ENCODE measurements at regions not wholly inside any gene's neighbourhood (a gene's known extent, or its start where the extent isn't known, plus 50 kb on each side); places are given as distances from the start of the nearest gene placed in this dataset.
A peak's percentile ranks its signal among the peaks of the same experiment; 100 is the strongest.

GRCh38 chr3:178450476-178450875 lies 85.8 kb upstream of the KCNMB2 start:
- Histone ChIP-seq H3K27me3 (no peaks in the 10 kb centered on the region), H3K4me3 (no peak overlapping the region), H3K4me1 (no peaks in the 10 kb centered on the region), H3K27ac (no peak overlapping the region), H3K9me3 (no peaks in the 10 kb centered on the region), H3K36me3 (no peaks in the 10 kb centered on the region)
- intact Hi-C loops (cut with DNase I) = no loop called here
- DNase-seq = no peak
- no peak for ATAC-seq
- TF ChIP-seq CTCF (IDR thresholded peaks at IDR 0.05) = no peak

DNA sequence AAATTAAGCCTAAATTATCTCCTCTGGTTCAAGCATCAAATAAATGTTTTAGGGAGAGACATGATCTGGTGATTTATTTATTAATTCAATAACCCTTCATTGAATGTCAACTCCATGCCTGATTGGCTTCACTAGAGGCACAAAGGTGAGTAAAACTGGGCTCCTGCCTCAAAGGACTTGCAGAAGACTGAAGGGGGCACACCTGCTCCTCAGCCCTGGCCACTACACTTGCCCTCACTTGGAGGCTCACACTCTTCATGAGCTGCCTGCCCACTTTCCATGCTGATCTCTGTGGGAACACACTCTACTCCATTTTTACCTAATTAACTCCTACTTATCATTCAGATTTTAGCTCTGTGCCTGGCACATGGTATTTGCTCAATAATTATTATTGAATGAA lies 84.4 kb upstream of the KCNMB2 start:
- no peaks in the 10 kb centered on the region for H3K36me3 ChIP-seq
- no peak for TF ChIP-seq CTCF (IDR thresholded peaks at IDR 0.05)
- H3K27ac ChIP-seq = no peak overlapping the region
- no peak overlapping the region for H3K4me3 ChIP-seq
- DNase-seq (no peak), ATAC-seq (no peak)
- no peaks in the 10 kb centered on the region for H3K4me1 ChIP-seq
- no peaks in the 10 kb centered on the region for H3K9me3 ChIP-seq
- no peaks in the 10 kb centered on the region for H3K27me3 ChIP-seq
- intact Hi-C loops (cut with DNase I) = no loop called here

DNA sequence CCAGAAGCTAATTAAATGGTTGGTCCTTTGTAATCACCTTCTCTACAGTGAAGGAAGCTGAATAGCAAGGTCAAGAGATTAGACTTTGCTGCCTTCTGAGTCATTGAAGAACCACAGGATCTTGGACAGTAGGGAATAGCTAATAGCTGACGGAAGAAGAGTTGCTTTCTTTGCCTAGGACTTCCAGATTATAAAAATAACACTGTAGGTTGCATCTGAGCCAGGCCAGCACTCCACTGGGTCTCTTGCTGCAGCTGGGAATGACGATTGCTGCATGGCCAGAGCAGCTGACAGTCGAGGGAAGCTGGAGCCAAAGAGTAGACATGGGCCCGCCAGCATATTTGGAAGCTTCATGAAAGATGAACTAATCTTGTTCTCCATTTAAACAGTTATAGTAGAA lies 81.5 kb upstream of the KCNMB2 start:
- Histone ChIP-seq H3K27me3 (no peaks in the 10 kb centered on the region), H3K36me3 (no peaks in the 10 kb centered on the region), H3K4me3 (no peak overlapping the region), H3K9me3 (no peaks in the 10 kb centered on the region), H3K27ac (no peak overlapping the region), H3K4me1 (no peaks in the 10 kb centered on the region)
- intact Hi-C loops (cut with DNase I) = no loop called here
- TF ChIP-seq CTCF (IDR thresholded peaks at IDR 0.05) = no peak
- ATAC-seq (peak; percentile 81), DNase-seq (peak; percentile 30 to 75 (median 46))

GRCh38 chr3:178455226-178455625 lies 81.0 kb upstream of the KCNMB2 start:
- H3K9me3 ChIP-seq = no peaks in the 10 kb centered on the region
- H3K27me3 ChIP-seq = no peaks in the 10 kb centered on the region
- H3K4me1 ChIP-seq = no peaks in the 10 kb centered on the region
- peak in 1 of 4 donors; percentile 36 for DNase-seq
- no peak for TF ChIP-seq CTCF (IDR thresholded peaks at IDR 0.05)
- H3K36me3 ChIP-seq = no peaks in the 10 kb centered on the region
- no peak for ATAC-seq
- no peak overlapping the region for H3K4me3 ChIP-seq
- no peak overlapping the region for H3K27ac ChIP-seq
- intact Hi-C loops (cut with DNase I) = no loop called here

DNA sequence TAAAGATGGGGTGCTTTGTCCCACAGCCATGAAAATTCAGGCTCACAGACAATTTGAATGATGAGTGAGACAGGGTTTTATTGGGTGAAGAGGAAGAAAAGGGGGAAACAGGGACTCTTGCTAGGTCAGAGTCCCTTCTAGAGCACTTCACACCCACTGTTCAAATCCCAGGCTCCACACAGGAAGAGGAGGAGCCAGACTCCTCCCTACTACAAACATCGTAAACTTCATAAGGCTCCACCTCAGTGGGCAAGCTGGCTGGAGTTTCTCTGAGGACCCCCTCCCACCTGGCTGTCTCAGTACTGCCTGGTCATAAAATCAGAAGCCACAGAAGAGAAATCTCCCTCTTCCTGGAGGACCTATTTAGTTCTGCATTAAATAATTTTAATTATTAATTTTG lies 80.3 kb upstream of the KCNMB2 start:
- no peak for DNase-seq
- no peak for TF ChIP-seq CTCF (IDR thresholded peaks at IDR 0.05)
- no peaks in the 10 kb centered on the region for H3K27me3 ChIP-seq
- no peak overlapping the region for H3K4me3 ChIP-seq
- H3K4me1 ChIP-seq = no peaks in the 10 kb centered on the region
- H3K9me3 ChIP-seq = no peaks in the 10 kb centered on the region
- no peaks in the 10 kb centered on the region for H3K36me3 ChIP-seq
- no peak overlapping the region for H3K27ac ChIP-seq
- no peak for ATAC-seq
- intact Hi-C loops (cut with DNase I) = no loop called here
